GM12892 (cell line): ENCODE measurements at regions not wholly inside any gene's neighbourhood (a gene's known extent, or its start where the extent isn't known, plus 50 kb on each side); places are given as distances from the start of the nearest gene placed in this dataset.

Experiments used
- POLR2A ChIP-seq: IDR thresholded peaks from 2 replicates; pipeline ENCODE4 v1.6.1; 2011; ENCODE audit warnings: low read depth, low read length, control low read depth
- TAF1 ChIP-seq: IDR thresholded peaks from 2 replicates; pipeline ENCODE4 v1.6.1; 2011; ENCODE audit warnings: low read depth, mild to moderate bottlenecking, control low read depth, low read length, borderline replicate concordance

GRCh38 chr2:58768715-58769080 lies 527.6 kb upstream of the FANCL start:
- no peak for TF ChIP-seq TAF1
- TF ChIP-seq POLR2A = no peak
